CD8-positive, alpha-beta memory T cell (primary cell): ENCODE measurements at regions not wholly inside any gene's neighbourhood (a gene's known extent, or its start where the extent isn't known, plus 50 kb on each side); places are given as distances from the start of the nearest gene placed in this dataset.
A peak's percentile ranks its signal among the peaks of the same experiment; 100 is the strongest.

Experiments
- CTCF ChIA-PET: fragments of 350-600 bp; sonication (Branson Sonifier 250); formaldehyde crosslinking; loops from one replicate; lab custom pipeline; 2021; ENCODE audit warnings: antibody characterized with exemption; lab: Charles Lee
- POLR2A ChIA-PET: fragments of 350-600 bp; sonication (Branson Sonifier 250); formaldehyde crosslinking; loops from one replicate; lab custom pipeline; 2021; ENCODE audit warnings: antibody characterized with exemption; lab: Charles Lee
- DNase-seq, 5 donors: peaks; one replicate each; pipeline versions ENCODE4 v3.0.0 to v3.0.0-alpha.2; 2020 to 2022; ENCODE audit warnings: mixed read lengths in 1 of 5
- H3K27ac ChIP-seq: one replicate; pipeline ENCODE4 v1.7.0; 2013; ENCODE audit warnings: low read depth, mild to moderate bottlenecking, low read length, moderate library complexity
- H3K27me3 ChIP-seq: 2 replicates; pipeline ENCODE4 v1.7.0; 2013; ENCODE audit warnings: low read length, mild to moderate bottlenecking; ENCODE audit not compliant: insufficient read depth, poor library complexity, severe bottlenecking
- H3K36me3 ChIP-seq: 2 replicates; pipeline ENCODE4 v1.7.0; 2013; ENCODE audit warnings: mild to moderate bottlenecking, low read length, moderate library complexity; ENCODE audit not compliant: insufficient read depth
- H3K4me1 ChIP-seq: 2 replicates; pipeline ENCODE4 v1.7.0; 2013; ENCODE audit warnings: mild to moderate bottlenecking, low read length, moderate library complexity; ENCODE audit not compliant: insufficient read depth
- H3K4me3 ChIP-seq: 2 replicates; pipeline ENCODE4 v1.7.0; 2013; ENCODE audit warnings: mild to moderate bottlenecking, low read length
- H3K9me3 ChIP-seq: 2 replicates; pipeline ENCODE4 v1.7.0; 2013; ENCODE audit warnings: mild to moderate bottlenecking, low read length
- H3K27ac Mint-ChIP-seq, 8 donors: one replicate each; pipeline ENCODE4 v1.8.0; 2020 to 2021; ENCODE audit warnings: mixed read lengths in 8 of 8, mild to moderate bottlenecking in 6 of 8, inconsistent platforms in 3 of 8, moderate library complexity in 3 of 8
- H3K27me3 Mint-ChIP-seq, 2 donors: one replicate each; pipeline ENCODE4 v1.8.0; 2020 to 2021; ENCODE audit warnings: mixed read lengths in 2 of 2, mild to moderate bottlenecking in 1 of 2, moderate library complexity in 1 of 2
- H3K36me3 Mint-ChIP-seq, 3 donors: one replicate each; pipeline ENCODE4 v1.8.0; 2020 to 2021; ENCODE audit warnings: mixed read lengths in 3 of 3, inconsistent platforms in 1 of 3, mild to moderate bottlenecking in 1 of 3
- H3K4me1 Mint-ChIP-seq, 3 donors: one replicate each; pipeline ENCODE4 v1.8.0; 2020 to 2021; ENCODE audit warnings: mixed read lengths in 3 of 3, inconsistent platforms in 1 of 3, mild to moderate bottlenecking in 1 of 3
- H3K4me3 Mint-ChIP-seq, 7 donors: one replicate each; pipeline ENCODE4 v1.8.0; 2020 to 2021; ENCODE audit warnings: mixed read lengths in 7 of 7, mild to moderate bottlenecking in 6 of 7, moderate library complexity in 4 of 7, inconsistent platforms in 2 of 7
- H3K9me3 Mint-ChIP-seq, 5 donors: one replicate each; pipeline ENCODE4 v1.8.0; 2020 to 2022; ENCODE audit warnings: mixed read lengths in 5 of 5, mild to moderate bottlenecking in 3 of 5, moderate library complexity in 2 of 5, inconsistent platforms in 1 of 5

DNA sequence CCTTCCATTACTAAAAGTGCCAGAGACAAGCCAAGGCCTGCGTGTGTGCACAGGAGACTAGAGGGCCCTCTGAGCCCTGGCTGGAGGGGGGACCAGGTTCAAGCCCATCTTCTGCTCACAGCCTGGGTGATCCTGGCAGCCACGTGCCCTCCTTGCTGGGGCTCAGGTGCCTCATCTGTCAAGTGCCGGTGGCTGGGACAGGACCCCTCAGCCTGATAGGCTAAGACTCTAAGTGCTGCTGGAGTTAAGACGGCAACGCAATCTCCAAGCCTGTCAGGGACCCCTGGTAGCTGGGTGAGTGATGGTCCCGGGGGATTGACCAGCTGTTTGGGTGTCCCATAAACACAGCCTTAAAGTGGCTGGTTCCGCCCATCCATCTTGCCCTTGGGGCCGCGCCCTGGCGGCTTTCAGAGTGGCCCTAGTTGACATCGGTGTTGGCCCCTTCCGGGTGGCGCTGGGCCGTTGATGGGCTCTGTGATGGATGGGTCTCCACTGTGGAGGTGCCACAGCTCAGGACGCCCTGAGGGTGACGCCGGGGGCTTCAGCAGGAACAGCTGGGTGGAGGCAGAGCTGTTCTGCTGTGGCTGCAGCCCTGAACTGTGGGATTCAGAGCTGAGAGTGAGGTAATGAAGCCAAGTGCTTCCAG lies 136.2 kb downstream of the BARX1 start:
- Mint-ChIP-seq H3K4me3 (no peak overlapping the region), H3K27me3 (peaks cover 30 to 49% of the 10 kb centered on the region in 2 donors), H3K36me3 (no peaks in the 10 kb centered on the region), H3K4me1 (no peaks in the 10 kb centered on the region), H3K27ac (no peak overlapping the region), H3K9me3 (peaks cover 0 to 3% (median 0%) of the 10 kb centered on the region in 5 donors)
- no peaks in the 10 kb centered on the region for H3K9me3 ChIP-seq
- no peak overlapping the region for H3K27ac ChIP-seq
- ChIA-PET POLR2A (no interaction called here), CTCF (no interaction called here)
- H3K27me3 ChIP-seq: no peaks in the 10 kb centered on the region
- no peaks in the 10 kb centered on the region for H3K4me1 ChIP-seq
- H3K4me3 ChIP-seq: no peak overlapping the region
- no peaks in the 10 kb centered on the region for H3K36me3 ChIP-seq
- DNase-seq: no peak

DNA sequence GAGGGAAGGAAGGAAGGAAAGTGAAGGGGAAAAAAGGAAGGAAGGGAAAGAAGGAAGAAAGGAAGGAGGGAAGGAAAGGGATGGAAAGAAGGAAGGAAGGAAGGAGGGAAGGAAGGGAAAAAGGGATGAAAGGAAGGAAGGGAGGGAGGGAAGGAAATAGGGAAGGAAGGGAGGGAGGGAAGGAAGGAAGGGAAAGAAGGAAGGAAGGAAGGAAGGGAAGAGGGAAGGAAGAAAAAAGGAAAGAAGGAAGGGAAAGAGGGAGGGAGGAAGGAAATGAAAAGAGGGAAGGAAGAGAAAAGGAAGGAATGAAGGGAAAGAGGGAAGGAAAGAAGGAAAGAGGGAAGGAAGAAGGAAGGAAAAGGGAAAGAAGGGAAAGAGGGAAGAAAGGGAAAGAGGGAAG lies 136.9 kb downstream of the BARX1 start:
- POLR2A ChIA-PET: no interaction called here
- CTCF ChIA-PET: no interaction called here
- H3K27me3 Mint-ChIP-seq: peaks cover 31 to 53% of the 10 kb centered on the region in 2 donors

DNA sequence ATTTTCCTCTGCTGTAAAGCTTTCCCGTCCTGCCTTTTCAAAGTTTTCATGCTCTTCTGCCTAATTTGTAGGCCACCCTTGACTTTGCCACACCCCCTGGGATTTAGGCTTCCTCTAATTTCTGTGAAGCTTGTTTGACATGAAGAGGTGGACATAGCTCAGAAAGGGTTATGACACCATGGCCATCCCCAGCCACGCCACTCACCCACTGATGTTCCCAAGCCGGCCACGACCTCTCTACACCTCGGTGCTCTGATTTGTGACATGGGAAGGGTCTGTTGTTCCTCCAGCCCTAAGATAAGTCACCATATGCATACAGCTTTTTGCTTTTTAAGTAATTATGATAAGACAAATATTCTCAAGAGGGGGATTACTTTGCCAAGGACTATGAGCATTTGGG lies 139.5 kb downstream of the BARX1 start:
- no peaks in the 10 kb centered on the region for H3K36me3 Mint-ChIP-seq
- ChIA-PET CTCF (no interaction called here), POLR2A (no interaction called here)
- no peaks in the 10 kb centered on the region for H3K4me1 ChIP-seq
- no peaks in the 10 kb centered on the region for H3K9me3 ChIP-seq
- H3K4me3 ChIP-seq: no peak overlapping the region
- H3K36me3 ChIP-seq: no peaks in the 10 kb centered on the region
- no peak overlapping the region for H3K27ac ChIP-seq
- no peaks in the 10 kb centered on the region for H3K4me1 Mint-ChIP-seq
- H3K27me3 Mint-ChIP-seq: peaks cover 21 to 41% of the 10 kb centered on the region in 2 donors
- H3K27ac Mint-ChIP-seq: no peak overlapping the region
- no peaks in the 10 kb centered on the region for H3K27me3 ChIP-seq
- H3K9me3 Mint-ChIP-seq: peaks cover 0 to 3% (median 0%) of the 10 kb centered on the region in 5 donors
- no peak for DNase-seq
- H3K4me3 Mint-ChIP-seq: no peak overlapping the region

More for the DNA sequence above, 136.9 kb downstream of the BARX1 start:
- peaks cover 0 to 3% (median 0%) of the 10 kb centered on the region in 5 donors for H3K9me3 Mint-ChIP-seq
- Histone ChIP-seq H3K4me3 (no peak overlapping the region), H3K27ac (no peak overlapping the region), H3K9me3 (no peaks in the 10 kb centered on the region), H3K4me1 (no peaks in the 10 kb centered on the region), H3K27me3 (no peaks in the 10 kb centered on the region), H3K36me3 (no peaks in the 10 kb centered on the region)
- no peak overlapping the region for H3K4me3 Mint-ChIP-seq
- H3K36me3 Mint-ChIP-seq: no peaks in the 10 kb centered on the region
- no peak overlapping the region for H3K27ac Mint-ChIP-seq
- no peak for DNase-seq
- no peaks in the 10 kb centered on the region for H3K4me1 Mint-ChIP-seq

GRCh38 chr9:93815135-93815534 lies 140.0 kb downstream of the BARX1 start:
- H3K4me1 Mint-ChIP-seq: no peaks in the 10 kb centered on the region
- no peak overlapping the region for H3K4me3 ChIP-seq
- CTCF ChIA-PET: no interaction called here
- H3K4me3 Mint-ChIP-seq: no peak overlapping the region
- H3K27ac ChIP-seq: no peak overlapping the region
- H3K4me1 ChIP-seq: no peaks in the 10 kb centered on the region
- H3K9me3 ChIP-seq: no peaks in the 10 kb centered on the region
- no peaks in the 10 kb centered on the region for H3K27me3 ChIP-seq
- H3K27me3 Mint-ChIP-seq: peaks cover 21 to 36% of the 10 kb centered on the region in 2 donors
- H3K27ac Mint-ChIP-seq: no peak overlapping the region
- POLR2A ChIA-PET: no interaction called here
- peaks cover 0 to 3% (median 0%) of the 10 kb centered on the region in 5 donors for H3K9me3 Mint-ChIP-seq
- no peak for DNase-seq
- H3K36me3 ChIP-seq: no peaks in the 10 kb centered on the region
- no peaks in the 10 kb centered on the region for H3K36me3 Mint-ChIP-seq

GRCh38 chr9:93814077-93814956 lies 140.8 kb downstream of the BARX1 start:
- ChIA-PET CTCF (no interaction called here), POLR2A (no interaction called here)
- Histone ChIP-seq H3K27ac (no peak overlapping the region), H3K36me3 (no peaks in the 10 kb centered on the region), H3K27me3 (no peaks in the 10 kb centered on the region), H3K4me3 (no peak overlapping the region), H3K9me3 (no peaks in the 10 kb centered on the region), H3K4me1 (no peaks in the 10 kb centered on the region)
- Mint-ChIP-seq H3K4me1 (no peaks in the 10 kb centered on the region), H3K9me3 (peaks cover 0 to 3% (median 0%) of the 10 kb centered on the region in 5 donors), H3K4me3 (no peak overlapping the region), H3K27ac (peak overlapping the region in 1 of 8 donors; percentile 62), H3K36me3 (no peaks in the 10 kb centered on the region), H3K27me3 (peaks cover 21 to 32% of the 10 kb centered on the region in 2 donors)
- no peak for DNase-seq

DNA sequence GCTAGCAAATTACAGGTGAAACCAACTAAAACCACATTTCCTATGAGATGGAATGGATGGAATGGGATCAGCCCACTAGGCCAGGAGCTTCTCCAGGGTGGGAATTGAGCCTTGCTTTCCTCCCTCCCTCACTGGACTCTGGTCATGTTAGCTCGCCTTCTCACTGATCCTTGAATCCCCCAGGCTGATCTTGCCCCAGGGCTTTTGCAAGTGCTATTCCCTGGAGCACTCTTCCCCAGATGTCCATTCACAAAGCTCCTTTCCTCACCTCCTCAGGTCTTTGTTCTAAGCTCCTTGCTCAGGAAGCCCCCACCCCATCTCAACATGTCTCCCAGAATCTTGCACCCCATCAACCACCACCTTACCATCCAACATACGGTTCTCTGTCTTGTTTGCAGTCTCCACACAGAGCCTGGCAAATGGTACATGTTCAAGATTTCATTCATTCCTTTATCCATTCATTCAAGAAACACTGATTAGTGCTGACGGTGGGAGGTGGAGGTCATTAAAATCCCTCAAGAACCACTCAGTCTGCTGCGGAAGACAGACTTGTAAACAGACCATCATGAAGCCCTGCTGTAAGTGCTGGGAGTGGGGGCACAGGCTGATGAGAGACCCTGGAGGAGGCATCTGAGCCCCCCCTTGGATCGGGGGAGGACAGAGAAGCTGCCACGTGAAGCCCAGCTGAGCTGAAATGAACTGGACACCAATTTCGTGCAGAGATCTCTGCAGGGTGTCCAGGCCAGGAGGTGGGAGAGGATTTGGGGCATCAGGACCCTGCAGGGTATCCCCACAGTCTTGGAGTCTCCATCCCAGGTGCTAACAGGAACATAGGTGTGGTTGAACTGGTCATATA lies 141.7 kb downstream of the BARX1 start:
- H3K27ac ChIP-seq: no peak overlapping the region
- H3K9me3 ChIP-seq: no peaks in the 10 kb centered on the region
- Mint-ChIP-seq H3K36me3 (no peaks in the 10 kb centered on the region), H3K4me3 (no peak overlapping the region), H3K9me3 (peaks cover 0 to 3% (median 0%) of the 10 kb centered on the region in 5 donors), H3K27me3 (peaks cover 21 to 30% of the 10 kb centered on the region in 2 donors), H3K4me1 (no peaks in the 10 kb centered on the region), H3K27ac (no peak overlapping the region)
- no peak overlapping the region for H3K4me3 ChIP-seq
- no peak for DNase-seq
- ChIA-PET POLR2A (no interaction called here), CTCF (no interaction called here)
- H3K36me3 ChIP-seq: no peaks in the 10 kb centered on the region
- H3K27me3 ChIP-seq: no peaks in the 10 kb centered on the region
- H3K4me1 ChIP-seq: no peaks in the 10 kb centered on the region

GRCh38 chr9:93812410-93812668 lies 142.8 kb downstream of the BARX1 start:
- H3K4me1 ChIP-seq: no peaks in the 10 kb centered on the region
- ChIA-PET POLR2A (no interaction called here), CTCF (no interaction called here)
- no peaks in the 10 kb centered on the region for H3K9me3 ChIP-seq
- H3K27ac ChIP-seq: no peak overlapping the region
- no peak overlapping the region for H3K4me3 Mint-ChIP-seq
- H3K27me3 Mint-ChIP-seq: peaks cover 22 to 27% of the 10 kb centered on the region in 2 donors
- no peaks in the 10 kb centered on the region for H3K27me3 ChIP-seq
- no peaks in the 10 kb centered on the region for H3K4me1 Mint-ChIP-seq
- no peaks in the 10 kb centered on the region for H3K36me3 Mint-ChIP-seq
- no peak overlapping the region for H3K27ac Mint-ChIP-seq
- H3K36me3 ChIP-seq: no peaks in the 10 kb centered on the region
- no peak for DNase-seq
- H3K4me3 ChIP-seq: no peak overlapping the region
- peaks cover 0 to 3% (median 0%) of the 10 kb centered on the region in 5 donors for H3K9me3 Mint-ChIP-seq
